ENCODE measurements at regions not wholly inside any gene's neighbourhood (a gene's known extent, or its start where the extent isn't known, plus 50 kb on each side); places are given as distances from the start of the nearest gene placed in this dataset.

DNA sequence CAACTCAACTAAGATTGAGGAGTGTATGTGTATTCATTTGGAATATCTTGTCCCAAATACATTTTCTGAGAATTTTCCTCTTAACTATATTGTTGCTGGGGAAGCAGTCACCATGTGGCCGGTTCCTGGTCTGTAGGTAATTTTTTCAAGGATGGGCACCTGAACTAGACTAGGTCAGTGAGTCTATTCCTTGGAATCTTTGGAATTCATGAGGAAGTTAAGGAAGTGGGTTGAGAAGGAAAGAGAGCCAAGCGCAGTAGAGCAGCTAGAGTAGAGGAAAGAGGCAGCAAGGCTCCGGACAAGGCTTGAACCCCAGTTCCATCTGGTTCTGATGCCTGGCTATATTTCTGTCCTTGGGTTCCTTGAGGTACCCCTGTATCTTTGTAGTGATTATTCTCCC, 183.7 kb downstream of the DACT1 start:
- H3K36me3 ChIP-seq (ENCODE audit: low read depth, missing control alignments) = no peaks in the 10 kb centered on the region
- no peaks in the 10 kb centered on the region for H3K9me3 ChIP-seq
- TF ChIP-seq, protein P1, sequence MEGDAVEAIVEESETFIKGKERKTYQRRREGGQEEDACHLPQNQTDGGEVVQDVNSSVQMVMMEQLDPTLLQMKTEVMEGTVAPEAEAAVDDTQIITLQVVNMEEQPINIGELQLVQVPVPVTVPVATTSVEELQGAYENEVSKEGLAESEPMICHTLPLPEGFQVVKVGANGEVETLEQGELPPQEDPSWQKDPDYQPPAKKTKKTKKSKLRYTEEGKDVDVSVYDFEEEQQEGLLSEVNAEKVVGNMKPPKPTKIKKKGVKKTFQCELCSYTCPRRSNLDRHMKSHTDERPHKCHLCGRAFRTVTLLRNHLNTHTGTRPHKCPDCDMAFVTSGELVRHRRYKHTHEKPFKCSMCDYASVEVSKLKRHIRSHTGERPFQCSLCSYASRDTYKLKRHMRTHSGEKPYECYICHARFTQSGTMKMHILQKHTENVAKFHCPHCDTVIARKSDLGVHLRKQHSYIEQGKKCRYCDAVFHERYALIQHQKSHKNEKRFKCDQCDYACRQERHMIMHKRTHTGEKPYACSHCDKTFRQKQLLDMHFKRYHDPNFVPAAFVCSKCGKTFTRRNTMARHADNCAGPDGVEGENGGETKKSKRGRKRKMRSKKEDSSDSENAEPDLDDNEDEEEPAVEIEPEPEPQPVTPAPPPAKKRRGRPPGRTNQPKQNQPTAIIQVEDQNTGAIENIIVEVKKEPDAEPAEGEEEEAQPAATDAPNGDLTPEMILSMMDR (IDR thresholded peaks at IDR 0.05) = no peak
- TF ChIP-seq POLR2A (IDR thresholded peaks at IDR 0.05) = no peak
- no peak for DNase-seq
- no peaks in the 10 kb centered on the region for H3K27me3 ChIP-seq
- 96 to 98% methylated on average over 3 of the region's 3 CpGs for WGBS, 2 donors
- intact Hi-C loops (cut with DNase I; ENCODE audit: low total_unique reads) = no loop called here
- no peaks in the 10 kb centered on the region for H3K4me1 ChIP-seq
- H3K4me3 ChIP-seq = no peak overlapping the region
- no peak overlapping the region for H3K27ac ChIP-seq

DNA sequence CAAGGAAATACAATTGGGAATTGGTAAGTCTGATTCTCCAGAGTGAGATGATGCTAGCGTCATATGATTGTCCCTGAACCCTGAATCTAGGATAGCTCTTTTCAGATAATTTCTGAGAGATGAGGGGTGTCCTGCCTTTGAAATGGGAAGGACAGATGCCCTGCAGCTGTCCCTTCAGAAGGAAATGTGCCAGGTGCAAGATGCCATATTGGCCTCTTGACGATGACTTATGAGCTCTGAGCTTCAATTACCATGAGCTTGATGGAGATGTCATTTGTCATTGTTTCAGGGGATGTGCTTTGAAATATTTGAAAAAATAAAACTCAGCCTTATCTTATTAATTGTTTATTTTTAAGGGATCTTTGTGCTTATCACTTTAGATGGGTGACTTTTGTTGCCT, 185.1 kb downstream of the DACT1 start:
- Histone ChIP-seq H3K27ac (no peak overlapping the region), H3K27me3 (no peaks in the 10 kb centered on the region), H3K4me1 (no peaks in the 10 kb centered on the region), H3K9me3 (no peaks in the 10 kb centered on the region), H3K4me3 (no peak overlapping the region), H3K36me3 (ENCODE audit: low read depth, missing control alignments) (no peaks in the 10 kb centered on the region)
- TF ChIP-seq, protein P1 (IDR thresholded peaks at IDR 0.05) = no peak
- TF ChIP-seq POLR2A (IDR thresholded peaks at IDR 0.05) = no peak
- intact Hi-C loops (cut with DNase I; ENCODE audit: low total_unique reads) = no loop called here
- DNase-seq = no peak
- WGBS, 2 donors = 89 to 90% methylated on average over 2 of the region's 2 CpGs

GRCh38 chr14:58823312-58823711, 185.6 kb downstream of the DACT1 start:
- Histone ChIP-seq H3K4me3 (no peak overlapping the region), H3K4me1 (no peaks in the 10 kb centered on the region), H3K9me3 (no peaks in the 10 kb centered on the region), H3K27me3 (no peaks in the 10 kb centered on the region), H3K27ac (no peak overlapping the region), H3K36me3 (ENCODE audit: low read depth, missing control alignments) (no peaks in the 10 kb centered on the region)
- TF ChIP-seq, protein P1 (IDR thresholded peaks at IDR 0.05) = no peak
- TF ChIP-seq POLR2A (IDR thresholded peaks at IDR 0.05) = no peak
- 94 to 96% methylated on average over 2 of the region's 2 CpGs for WGBS, 2 donors
- intact Hi-C loops (cut with DNase I; ENCODE audit: low total_unique reads) = no loop called here
- no peak for DNase-seq

DNA sequence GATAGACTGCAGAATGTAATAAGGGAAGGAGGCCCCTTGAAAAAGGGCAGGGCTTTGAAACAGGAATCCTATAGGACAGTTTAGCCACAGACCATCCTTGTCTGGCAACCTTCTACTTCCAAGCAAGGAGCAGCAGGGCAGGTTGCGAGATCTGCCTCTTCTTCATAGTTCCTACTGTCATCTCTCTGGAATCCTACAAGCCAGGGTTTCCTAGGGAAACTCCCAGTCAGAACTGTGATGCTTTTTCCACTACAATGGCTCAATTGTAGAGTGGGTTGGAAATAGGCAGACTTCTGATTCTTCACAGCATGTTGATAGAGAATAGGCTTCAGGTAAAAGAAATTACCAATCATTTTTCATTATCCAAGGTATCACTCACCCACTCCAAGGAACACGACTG, 186.3 kb downstream of the DACT1 start:
- DNase-seq = no peak
- intact Hi-C loops (cut with DNase I; ENCODE audit: low total_unique reads) = no loop called here
- WGBS, 2 donors = 79 to 90% methylated on average over 2 of the region's 2 CpGs

GRCh38 chr14:58824796-58825195, 187.0 kb downstream of the DACT1 start:
- 71 to 84% methylated on average over 3 of the region's 3 CpGs for WGBS, 2 donors
- Histone ChIP-seq H3K27ac (no peak overlapping the region), H3K36me3 (ENCODE audit: low read depth, missing control alignments) (no peaks in the 10 kb centered on the region), H3K27me3 (no peaks in the 10 kb centered on the region), H3K4me1 (no peaks in the 10 kb centered on the region), H3K4me3 (no peak overlapping the region), H3K9me3 (no peaks in the 10 kb centered on the region)
- TF ChIP-seq, protein P1 (IDR thresholded peaks at IDR 0.05) = no peak
- TF ChIP-seq POLR2A (IDR thresholded peaks at IDR 0.05) = no peak
- DNase-seq = no peak
- intact Hi-C loops (cut with DNase I; ENCODE audit: low total_unique reads) = no loop called here

More for the DNA sequence above, 186.3 kb downstream of the DACT1 start:
- Histone ChIP-seq H3K27ac (no peak overlapping the region), H3K4me1 (no peaks in the 10 kb centered on the region), H3K4me3 (no peak overlapping the region), H3K36me3 (ENCODE audit: low read depth, missing control alignments) (no peaks in the 10 kb centered on the region), H3K9me3 (no peaks in the 10 kb centered on the region), H3K27me3 (no peaks in the 10 kb centered on the region)
- TF ChIP-seq, protein P1 (IDR thresholded peaks at IDR 0.05) = no peak
- TF ChIP-seq POLR2A (IDR thresholded peaks at IDR 0.05) = no peak
